ENCODE measurements at regions not wholly inside any gene's neighbourhood (a gene's known extent, or its start where the extent isn't known, plus 50 kb on each side); places are given as distances from the start of the nearest gene placed in this dataset.

- TF ChIP-seq, protein P1, sequence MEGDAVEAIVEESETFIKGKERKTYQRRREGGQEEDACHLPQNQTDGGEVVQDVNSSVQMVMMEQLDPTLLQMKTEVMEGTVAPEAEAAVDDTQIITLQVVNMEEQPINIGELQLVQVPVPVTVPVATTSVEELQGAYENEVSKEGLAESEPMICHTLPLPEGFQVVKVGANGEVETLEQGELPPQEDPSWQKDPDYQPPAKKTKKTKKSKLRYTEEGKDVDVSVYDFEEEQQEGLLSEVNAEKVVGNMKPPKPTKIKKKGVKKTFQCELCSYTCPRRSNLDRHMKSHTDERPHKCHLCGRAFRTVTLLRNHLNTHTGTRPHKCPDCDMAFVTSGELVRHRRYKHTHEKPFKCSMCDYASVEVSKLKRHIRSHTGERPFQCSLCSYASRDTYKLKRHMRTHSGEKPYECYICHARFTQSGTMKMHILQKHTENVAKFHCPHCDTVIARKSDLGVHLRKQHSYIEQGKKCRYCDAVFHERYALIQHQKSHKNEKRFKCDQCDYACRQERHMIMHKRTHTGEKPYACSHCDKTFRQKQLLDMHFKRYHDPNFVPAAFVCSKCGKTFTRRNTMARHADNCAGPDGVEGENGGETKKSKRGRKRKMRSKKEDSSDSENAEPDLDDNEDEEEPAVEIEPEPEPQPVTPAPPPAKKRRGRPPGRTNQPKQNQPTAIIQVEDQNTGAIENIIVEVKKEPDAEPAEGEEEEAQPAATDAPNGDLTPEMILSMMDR (IDR thresholded peaks at IDR 0.05) = no peak
- TF ChIP-seq POLR2AphosphoS5 (IDR thresholded peaks at IDR 0.05) (no peak), EP300 (IDR thresholded peaks at IDR 0.05) (no peak), POLR2A (IDR thresholded peaks at IDR 0.05; ENCODE audit: low read depth) (no peak)
Observed at GRCh38 chr12:127025545-127025944, 1241.4 kb upstream of the TMEM132C start.
